ENCODE measurements at regions not wholly inside any gene's neighbourhood (a gene's known extent, or its start where the extent isn't known, plus 50 kb on each side); places are given as distances from the start of the nearest gene placed in this dataset.

DNA sequence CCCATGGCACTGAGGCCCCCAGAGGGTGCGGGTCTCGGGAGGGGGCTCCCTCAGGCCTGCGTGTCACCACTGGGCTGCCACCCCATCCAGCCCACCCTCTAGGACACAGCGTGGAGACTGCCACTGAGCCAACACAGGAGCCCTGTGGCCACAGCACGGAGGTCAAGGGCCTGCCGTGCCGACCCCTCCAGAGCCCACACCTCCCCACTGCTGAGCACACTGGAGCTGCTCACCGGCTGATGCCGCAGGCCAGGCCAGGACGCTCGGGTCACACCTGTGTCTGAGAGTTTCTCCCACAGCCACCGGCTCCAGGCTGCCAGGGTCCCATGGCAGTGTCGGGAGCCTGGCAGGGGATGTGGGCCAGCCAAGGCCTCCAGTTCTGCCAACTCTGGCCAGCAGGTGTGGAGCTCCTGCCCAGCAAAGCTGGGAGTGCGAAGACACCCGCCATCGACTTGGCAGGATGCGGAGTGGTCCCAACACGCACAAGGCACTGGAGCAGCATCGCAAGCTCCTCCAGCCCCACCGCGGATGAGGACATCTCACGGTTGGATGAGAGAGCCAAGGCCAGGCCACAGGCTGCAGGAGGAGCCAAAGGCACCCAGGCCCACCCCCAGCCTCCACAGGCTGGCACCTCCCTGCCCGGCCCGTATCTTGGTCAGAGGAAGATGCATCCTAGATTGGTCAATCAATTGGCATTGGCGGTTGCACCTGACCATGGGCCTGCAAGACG, 187.1 kb downstream of the BRD1 start:
- no peak for DNase-seq (ENCODE audit: low read depth in 2 of 2)

DNA sequence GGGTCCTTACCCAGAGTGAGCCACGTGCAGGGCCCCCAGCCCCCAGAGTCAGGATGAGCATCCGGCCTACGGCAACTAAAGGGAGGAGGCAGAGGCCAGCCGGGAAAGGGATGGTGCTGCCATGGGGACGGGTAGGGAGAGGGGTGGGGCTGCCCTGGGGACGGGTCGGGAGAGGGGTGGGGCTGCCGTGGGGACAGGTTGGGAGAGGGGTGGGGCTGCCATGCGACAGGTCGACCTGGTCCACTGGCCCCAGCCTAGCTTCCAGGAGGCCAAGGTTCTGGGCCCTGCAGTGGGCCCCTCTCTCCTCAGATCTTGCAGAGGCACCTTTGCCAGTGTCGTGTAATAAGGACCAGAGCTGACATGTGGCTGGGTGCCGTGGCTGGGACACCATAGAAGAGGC, 187.7 kb downstream of the BRD1 start:
- no peak for DNase-seq (ENCODE audit: low read depth in 2 of 2)

DNA sequence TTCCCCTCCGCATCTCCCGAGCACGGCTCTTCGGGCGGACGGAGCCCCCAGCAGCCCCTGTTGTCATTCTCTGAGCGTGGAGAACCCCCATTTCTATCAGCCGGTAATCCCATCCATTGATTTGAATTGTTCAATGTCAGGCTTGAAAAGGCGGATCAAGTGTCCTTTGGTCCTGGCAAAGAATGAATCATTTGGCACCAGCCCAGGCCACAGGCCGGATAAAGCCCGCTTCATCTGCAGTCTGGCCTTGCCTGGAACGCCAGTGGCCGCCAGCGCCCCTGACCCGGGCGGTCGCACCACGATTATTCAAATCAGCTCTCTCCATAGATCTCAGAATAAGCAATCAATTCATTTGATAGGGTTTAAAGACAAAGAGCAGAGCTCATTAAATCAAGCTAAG, 188.9 kb downstream of the BRD1 start:
- DNase-seq (ENCODE audit: low read depth in 2 of 2): no peak

DNA sequence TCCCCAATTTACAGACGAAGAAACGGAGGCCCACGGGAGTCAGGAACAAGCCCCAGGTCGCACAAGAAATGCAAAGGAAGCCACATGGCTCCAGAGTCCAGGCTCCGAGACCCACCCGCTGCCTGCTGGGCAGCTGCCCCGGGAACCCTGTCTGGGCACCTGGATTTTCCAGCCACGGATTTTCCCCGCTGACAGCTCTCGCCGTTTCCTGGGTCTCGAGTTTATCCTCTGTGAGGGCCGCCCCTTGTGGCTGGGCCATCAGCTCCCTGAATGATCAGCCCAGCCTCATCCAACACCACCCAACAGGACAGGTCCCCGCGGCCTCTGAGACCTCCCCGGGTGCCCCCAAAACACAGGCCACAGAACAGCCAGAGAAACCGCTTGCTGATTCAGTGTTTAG, 189.7 kb downstream of the BRD1 start:
- no peak for DNase-seq (ENCODE audit: low read depth in 2 of 2)

DNA sequence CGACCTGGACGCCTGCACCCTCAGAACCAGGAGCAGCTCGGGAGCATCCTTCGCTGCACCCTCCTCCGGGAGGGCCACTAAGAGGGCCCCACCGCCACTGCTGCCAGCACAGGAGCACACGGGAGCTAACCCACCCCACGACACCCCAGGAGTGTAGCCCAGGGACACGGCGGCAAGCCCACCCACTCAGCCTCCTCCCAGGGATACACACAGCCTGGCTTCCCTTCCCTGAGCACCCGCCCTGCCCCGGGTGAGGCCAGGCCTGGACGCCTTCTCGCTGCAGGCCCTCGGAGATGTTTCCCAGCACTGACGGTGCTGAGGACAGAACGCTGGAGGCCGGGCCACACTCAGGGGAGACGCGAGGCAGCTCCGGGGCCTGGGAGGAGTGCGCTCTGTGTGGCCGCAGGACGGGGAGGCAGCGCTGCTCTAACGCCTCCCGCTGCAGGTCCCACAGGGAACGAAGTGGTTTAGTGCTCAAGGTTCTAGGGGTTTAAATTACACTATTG, 190.4 kb downstream of the BRD1 start:
- no peak for DNase-seq (ENCODE audit: low read depth in 2 of 2)

DNA sequence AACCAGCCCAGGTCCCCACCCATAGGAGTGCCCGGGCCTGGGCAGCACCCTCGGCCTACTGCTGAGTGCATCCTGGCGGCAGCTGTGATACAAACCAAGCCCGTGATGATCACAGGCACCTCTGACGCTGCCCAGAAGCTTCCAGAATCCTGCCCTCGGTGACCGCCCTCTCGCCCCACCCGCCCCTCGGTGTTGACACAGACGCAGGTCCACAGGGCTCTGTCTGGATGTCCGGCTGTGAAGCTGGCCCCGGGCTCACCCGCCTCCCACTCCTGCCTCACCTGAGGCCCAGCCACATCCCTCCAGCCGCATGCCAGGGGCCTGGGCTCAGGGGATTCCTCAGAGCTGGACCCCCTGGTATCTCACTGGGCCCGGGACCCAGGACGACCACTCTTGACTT, 191.0 kb downstream of the BRD1 start:
- no peak for DNase-seq (ENCODE audit: low read depth in 2 of 2)

DNA sequence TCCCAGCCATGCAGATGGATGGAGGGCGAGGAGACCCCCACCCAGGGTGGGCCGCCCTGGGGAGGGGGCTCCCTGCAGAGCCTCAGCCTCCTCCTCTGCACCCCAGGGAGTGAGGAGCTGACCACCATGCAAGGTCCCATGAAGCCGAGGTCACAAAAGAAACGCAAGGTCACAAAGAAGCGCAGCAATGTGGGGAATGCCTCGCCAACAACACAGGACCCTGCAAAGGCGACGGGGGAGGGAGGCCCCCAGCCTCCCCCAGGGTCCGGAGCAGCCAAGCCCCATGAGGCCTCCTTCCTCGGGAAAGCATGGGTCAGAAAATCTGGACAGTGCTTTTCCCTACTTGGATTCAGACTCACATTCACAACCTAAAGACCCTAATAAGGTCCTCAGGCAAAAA, 191.5 kb downstream of the BRD1 start:
- no peak for DNase-seq (ENCODE audit: low read depth in 2 of 2)

DNA sequence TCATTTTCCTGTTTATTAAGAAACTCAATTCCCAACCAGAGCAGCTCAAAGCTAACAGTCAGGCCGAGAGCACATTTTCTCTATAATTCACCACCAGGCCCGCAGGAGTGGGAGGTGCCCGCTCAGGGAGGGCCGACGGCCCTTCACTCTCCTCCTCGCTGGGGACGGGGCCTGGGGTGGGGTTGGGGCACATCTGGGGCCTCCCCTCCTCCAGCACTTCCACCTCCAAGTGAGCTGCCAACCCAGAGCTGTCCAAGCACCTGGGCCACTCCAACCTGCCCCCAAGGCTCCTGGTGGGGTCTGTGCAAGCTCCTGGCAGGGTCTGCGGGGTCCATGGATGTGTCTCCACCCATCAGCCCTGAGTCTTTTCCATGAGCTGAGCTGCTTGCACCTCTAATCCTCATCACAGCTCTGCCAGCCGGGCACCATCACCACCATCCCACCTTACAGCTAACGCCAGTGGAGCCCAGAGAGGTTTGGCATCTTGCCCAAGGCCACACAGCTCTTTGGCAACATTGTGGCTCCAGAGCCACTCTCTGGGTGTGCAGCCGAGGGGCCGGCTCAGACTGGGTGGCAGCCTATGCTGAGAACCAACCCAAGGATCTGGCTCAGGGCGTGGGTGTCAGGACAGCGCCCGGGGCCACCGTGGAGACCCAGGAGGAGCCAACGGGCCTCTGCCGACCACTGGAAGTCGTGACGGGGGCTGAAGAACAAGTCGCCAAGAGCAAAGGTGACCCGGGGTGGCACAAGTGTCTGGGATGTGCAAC, 193.5 kb downstream of the BRD1 start:
- DNase-seq (ENCODE audit: low read depth in 2 of 2): no peak

DNA sequence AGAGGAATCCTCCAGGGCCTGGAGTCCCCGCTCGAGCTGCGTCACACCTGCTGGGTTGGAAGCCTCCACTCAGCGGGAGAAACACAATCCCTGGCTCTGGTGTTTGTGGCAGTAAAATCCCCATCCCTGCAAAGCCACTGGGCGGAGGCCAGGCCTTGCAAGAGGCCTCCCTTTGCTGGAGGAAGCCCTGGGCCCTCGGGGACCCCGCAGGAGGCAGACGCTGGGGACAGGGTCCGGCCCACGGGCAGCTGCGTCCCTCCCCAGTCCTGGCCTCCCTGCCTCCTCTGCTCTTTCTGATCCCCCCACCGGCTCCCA, 194.7 kb downstream of the BRD1 start:
- no peak for DNase-seq (ENCODE audit: low read depth in 2 of 2)

DNA sequence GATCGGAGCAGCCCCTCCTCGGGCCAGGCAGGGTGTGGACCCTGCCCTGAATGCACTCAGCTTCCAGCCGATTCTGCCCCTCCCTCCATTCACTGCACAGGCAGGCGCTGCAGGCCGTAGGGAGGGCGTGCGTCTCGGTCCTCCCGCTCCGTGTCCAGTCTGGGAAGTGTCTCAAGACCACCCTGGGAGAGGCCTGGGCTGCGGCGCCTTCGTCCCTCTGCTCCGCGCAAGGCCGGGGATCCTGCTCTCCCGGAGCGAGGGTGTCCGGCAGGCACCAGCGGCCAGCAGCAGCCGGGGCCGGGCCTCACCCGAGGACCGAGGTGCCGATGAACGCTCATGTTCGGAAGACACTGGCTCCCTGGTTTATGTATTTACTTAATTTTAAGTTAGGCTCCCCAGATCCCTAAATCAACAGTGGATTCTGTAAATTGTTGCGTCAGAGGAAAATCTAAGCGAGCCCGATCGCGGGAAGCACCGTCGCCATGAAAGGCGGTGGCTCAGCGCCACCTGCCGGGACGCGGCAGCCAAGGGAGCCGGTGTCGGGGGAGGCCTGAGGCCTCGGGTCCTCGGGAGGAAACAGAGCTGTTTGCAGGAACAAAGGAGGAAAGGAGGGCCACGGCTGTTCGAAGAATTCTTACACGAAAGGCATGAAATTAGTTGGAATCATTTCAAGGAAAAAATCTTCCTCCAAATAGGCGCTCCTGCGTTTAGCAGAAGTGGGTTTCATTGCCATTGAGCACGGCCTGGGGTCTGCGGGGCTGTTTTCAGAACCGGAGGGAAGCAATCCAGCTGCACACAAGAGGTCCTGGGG, 195.3 kb downstream of the BRD1 start:
- DNase-seq (ENCODE audit: low read depth in 2 of 2): no peak

DNA sequence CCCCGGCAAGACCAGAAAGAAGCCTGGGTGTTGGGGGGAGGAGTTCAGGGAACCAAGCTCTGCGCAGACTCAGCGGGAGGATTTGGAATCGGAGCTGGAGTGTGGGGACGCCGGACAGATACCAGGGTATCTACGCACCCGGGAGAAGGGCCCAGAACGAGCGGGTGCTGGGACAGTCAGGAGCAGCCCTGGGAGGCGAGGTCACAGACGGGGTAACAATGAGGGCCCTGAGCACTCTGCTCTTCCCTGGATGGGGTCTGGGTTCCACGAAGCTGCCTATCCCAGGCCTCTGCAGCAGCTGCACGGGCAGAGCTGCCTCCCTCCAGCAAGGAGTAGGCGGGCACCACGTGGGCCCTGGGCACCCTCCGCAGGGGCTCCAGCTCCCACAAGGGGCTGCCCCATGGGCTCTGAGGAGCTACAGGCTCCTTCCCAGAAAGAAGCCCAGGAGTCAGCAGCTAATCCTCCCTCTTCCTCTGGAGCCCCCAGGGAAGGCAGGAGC, 197.2 kb downstream of the BRD1 start:
- DNase-seq (ENCODE audit: low read depth in 2 of 2): no peak

DNA sequence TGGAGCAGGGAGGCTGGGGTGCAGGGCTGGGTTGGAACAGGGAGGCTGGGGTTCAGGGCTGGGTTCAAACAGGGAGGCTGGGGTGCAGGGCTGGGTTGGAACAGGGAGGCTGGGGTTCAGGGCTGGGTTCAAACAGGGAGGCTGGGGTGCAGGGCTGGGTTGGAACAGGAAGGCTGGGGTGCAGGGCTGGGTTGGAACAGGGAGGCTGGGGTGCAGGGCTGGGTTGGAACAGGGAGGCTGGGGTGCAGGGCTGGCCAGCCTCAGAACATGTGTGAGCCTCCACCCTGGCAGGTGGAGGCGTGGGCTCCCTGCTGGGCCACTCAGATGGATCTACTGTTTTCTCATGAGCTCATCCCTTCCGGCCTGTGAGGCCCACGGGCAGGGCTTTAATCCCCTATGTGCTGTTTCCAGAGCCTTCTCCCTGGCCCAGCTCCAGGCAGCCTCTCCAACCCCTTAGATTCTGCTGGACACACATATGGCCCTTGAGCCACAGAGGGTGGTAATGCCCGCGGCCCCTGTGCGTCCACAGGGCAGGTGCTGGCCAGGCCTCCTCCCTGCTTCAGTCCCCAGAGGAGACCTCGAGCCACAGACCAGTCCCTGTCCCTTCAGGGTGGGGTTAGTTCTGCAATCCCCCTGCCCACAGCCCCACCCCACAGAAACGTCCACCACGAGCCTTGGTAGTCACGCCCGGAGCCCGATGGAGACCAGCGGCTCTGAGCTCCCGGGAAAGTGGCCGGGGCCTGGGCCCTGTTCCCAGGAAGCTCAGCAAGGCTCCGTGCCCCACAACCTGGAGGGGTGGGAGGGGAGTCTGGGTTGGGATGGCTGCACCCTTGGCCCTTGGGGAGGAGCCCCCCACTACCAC, 197.9 kb downstream of the BRD1 start:
- no peak for DNase-seq (ENCODE audit: low read depth in 2 of 2)

DNA sequence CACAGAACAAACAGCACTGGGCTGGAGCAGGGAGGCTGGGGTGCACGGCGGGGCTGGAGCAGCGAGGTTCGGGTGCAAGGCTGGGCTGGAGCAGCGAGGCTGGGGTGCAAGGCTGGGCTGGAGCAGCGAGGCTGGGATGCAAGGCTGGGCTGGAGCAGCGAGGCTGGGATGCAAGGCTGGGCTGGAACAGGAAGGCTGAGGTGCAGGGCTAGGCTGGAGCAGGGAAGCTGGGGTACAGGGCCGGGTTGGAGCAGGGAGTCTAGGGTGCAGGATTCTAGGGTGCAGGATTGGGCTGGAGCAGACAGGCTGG, 198.5 kb downstream of the BRD1 start:
- DNase-seq (ENCODE audit: low read depth in 2 of 2): no peak

DNA sequence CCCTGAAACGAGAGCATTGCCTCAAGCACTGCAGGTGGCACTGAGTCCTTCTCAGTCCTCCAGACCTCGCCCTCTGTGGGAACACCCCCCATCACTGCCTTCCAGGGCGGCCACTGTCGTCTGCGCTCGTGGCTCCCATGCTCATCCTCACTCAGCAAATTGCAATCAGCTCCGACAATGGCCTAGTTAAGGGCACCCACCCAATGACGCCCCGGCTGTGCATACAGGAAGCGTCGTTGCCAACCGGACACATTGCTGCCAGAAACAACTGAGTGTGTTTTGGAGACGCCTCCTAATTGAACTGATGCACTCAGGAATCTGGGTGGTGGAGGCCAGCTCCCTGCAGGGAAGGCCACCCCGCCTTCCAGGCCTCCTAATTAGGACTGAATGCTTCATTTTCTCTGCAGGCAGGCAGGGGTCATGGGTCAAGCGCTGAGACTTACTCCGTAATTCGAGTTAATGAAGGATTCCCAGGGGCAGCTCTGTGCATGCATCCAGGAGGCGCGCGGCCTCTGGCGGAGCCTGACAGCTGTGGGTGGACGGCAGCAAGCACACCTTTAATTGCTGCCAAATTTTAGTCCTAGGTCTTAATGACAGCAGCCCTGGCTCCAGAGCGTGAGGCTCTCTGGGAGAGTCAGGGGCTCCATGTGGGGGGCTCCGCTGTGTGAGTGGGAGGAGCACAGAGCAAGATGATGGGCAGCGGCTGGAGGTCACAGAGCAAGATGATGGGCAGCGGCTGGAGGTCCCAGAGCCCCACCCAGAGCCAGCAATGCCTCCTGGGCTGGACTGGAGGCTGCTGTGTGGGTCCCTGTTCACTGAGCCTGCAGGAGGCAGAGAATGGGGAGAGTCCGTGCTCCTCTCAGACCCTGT, 199.0 kb downstream of the BRD1 start:
- no peak for DNase-seq (ENCODE audit: low read depth in 2 of 2)

DNA sequence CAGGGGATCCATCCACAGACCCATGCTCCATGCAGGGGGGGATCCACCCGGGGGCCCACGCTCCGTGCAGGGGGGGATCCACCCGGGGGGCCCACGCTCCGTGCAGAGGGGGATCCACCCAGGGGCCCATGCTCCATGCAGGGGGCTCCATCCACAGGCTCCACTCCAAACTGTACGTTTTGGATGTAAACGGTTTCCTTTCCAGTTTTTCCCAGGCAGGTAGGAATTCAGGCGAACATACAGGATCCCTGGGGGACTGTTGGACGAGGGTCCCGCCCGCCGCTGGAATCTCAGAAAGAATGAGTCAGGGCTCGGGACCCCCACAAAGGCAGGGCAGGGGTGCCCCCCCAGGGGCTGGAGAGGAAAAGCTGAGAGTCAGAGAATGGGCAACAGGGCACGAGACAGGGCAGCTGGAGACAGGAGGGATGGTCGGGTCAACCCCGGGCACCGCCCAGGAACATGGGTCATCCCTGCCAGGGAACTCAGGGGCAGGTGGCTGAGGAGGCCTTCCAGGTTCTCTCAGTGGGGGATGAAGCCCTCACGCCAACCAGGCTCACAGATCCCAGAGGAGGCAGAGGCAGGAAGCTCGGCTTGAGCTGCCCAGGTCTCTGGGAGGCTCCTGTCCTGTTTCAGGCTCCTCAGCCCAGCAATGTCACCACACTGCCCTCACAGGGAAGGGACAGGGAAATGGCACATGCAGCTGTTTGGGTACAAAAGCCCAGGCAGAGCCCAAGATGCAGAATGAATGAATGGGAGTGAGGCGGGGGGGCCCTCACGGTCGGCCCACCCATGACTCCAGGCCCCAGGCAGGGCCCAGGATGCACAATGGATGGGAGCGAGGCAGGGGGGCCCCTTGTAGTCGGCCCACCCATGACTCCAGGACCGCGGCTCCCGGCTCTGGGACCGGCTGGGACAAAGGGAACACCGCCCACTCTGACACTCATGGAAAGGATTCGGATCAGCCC, 200.2 kb downstream of the BRD1 start:
- no peak for DNase-seq (ENCODE audit: low read depth in 2 of 2)

DNA sequence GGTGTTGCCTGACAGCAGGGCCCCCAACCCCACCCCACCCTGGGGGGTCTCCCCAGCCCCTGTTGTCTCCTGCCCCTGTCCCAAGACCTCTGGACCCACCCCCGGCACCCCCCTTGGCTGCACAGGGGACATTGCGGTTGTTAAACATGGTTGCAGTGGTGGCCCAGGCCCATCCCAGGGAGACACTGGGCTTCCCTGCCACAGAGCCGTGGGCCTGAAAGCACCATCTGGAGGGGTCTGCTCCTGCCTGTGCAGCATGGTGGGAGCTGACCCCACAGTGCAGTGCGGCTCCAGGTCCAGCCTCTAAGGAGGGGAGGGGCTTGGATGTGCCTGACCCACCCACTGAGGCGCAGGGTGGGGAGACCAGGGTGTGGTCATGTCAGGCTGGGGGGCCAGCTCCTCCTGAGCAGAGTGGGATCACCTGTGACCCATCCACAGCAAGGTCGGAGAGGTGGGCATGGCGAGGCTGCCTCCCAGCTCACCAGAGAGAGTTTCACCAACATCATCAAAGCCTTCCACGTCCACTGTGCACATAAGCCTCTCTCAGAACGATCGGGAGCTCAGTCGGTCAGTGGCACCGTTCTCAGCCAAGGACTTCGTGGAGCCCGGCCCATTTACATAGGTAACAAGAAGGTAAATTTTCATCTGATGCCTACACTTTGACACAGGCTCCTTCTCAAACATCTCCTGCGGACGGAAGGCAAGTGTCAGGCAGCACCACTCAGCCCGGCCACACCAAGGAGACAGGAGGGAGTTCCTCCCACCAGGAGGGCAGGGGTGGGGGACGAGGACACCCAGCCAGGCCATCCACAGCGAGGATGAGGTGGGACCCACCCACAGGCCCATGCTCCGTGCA, 201.1 kb downstream of the BRD1 start:
- no peak for DNase-seq (ENCODE audit: low read depth in 2 of 2)

DNA sequence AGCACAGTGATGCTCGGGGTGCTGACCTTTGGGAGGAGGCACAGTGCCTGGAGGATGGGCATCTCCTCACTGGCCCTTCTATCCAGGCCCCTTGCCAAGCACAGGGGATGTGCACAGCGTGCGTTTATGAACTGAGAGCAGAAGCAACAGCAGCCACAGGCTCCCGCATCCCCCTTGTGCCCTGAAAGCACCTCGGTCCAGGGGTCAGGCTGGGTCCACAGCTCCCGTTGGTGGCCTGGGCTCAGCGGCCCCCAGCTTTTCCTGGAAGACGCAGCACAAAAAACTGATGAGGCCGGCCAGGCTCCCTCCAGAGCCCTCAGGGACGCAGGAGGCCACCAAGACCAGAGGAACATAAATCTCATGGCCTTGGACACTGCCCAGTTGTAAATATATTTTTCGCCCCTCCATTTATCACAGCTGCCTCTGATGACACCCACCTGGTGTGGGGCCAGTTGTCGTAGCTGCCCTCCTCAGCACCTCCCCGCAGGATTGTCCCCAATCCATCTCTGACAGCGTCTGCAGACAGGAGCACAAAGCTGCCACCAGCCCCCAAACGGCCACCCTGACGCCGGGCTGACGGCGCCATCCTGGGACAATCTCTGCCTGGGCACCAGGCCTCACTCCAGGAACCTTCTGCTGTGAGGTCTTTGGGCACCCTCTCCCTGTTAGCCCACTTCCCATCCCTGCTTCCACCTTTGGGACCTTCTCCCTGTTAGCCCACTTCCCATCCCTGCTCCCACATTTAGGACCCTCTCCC, 203.1 kb downstream of the BRD1 start:
- no peak for DNase-seq (ENCODE audit: low read depth in 2 of 2)

DNA sequence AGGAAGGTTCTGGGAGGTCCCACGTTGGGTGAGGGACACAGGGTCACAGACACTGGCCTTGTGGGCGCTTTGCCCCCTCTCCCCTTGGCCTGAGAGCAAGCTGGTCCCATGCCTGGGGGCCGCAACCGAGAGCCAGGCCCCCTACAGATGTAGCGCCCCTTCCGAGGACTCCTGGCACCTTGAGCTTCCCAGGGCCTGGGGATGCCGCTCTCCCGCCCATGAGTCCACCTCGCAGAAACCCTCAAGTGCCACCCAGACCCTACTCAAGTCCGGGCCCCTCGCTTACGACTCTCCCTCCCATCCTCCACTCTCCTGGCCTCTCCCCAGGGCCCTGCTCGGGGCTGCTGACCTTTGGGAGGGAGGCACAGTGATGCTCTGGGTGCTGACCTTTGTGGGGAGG, 204.0 kb downstream of the BRD1 start:
- DNase-seq (ENCODE audit: low read depth in 2 of 2): no peak
